ENCODE measurements at regions not wholly inside any gene's neighbourhood (a gene's known extent, or its start where the extent isn't known, plus 50 kb on each side); places are given as distances from the start of the nearest gene placed in this dataset.

DNA sequence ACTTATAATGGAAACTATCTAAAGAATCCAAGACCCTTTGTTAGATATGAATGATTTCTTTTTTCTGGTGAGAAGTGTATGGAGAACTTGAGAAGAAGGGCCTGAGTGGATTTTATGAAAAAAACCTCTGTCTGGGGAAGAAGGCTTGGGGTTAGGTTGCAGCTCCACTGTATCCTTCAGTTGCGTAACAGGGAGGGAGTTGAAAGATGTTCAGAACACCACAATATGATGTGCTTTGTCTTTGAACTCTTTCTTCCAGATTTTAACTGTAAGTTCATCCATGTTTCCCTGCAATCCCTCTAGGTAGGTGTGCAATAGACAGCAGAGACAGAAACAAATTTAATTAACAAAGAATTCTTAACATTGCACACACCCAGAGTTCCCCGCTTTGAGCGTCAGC, 125.8 kb upstream of the NFIA start:
- TF ChIP-seq EP300 (conservative IDR thresholded peaks at IDR 0.05; ENCODE audit: poor library complexity, severe bottlenecking), result no peak
- TF ChIP-seq, protein P1, sequence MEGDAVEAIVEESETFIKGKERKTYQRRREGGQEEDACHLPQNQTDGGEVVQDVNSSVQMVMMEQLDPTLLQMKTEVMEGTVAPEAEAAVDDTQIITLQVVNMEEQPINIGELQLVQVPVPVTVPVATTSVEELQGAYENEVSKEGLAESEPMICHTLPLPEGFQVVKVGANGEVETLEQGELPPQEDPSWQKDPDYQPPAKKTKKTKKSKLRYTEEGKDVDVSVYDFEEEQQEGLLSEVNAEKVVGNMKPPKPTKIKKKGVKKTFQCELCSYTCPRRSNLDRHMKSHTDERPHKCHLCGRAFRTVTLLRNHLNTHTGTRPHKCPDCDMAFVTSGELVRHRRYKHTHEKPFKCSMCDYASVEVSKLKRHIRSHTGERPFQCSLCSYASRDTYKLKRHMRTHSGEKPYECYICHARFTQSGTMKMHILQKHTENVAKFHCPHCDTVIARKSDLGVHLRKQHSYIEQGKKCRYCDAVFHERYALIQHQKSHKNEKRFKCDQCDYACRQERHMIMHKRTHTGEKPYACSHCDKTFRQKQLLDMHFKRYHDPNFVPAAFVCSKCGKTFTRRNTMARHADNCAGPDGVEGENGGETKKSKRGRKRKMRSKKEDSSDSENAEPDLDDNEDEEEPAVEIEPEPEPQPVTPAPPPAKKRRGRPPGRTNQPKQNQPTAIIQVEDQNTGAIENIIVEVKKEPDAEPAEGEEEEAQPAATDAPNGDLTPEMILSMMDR (IDR thresholded peaks at IDR 0.05; ENCODE audit: poor library complexity, severe bottlenecking), result no peak
